ENCODE measurements at regions not wholly inside any gene's neighbourhood (a gene's known extent, or its start where the extent isn't known, plus 50 kb on each side); places are given as distances from the start of the nearest gene placed in this dataset.

- Histone ChIP-seq H3K4me3 (no peak overlapping the region), H3K4me1 (no peaks in the 10 kb centered on the region), H3K9me3 (no peaks in the 10 kb centered on the region), H3K36me3 (no peaks in the 10 kb centered on the region), H3K27ac (no peak overlapping the region), H3K27me3 (no peaks in the 10 kb centered on the region)
- TF ChIP-seq POLR2A (IDR thresholded peaks at IDR 0.05), result no peak
- TF ChIP-seq CTCF (IDR thresholded peaks at IDR 0.05), result no peak
- no peak for TF ChIP-seq POLR2AphosphoS5 (IDR thresholded peaks at IDR 0.05)
- TF ChIP-seq EP300 (IDR thresholded peaks at IDR 0.05), result no peak
- 77 to 84% methylated on average over 2 of the region's 2 CpGs for WGBS, 2 donors
- DNase-seq, result no peak
- intact Hi-C loops (cut with DNase I), result no loop called here
These were observed 1732.9 kb upstream of the SLC10A2 start for GRCh38 chr13:104799152-104799551.

DNA sequence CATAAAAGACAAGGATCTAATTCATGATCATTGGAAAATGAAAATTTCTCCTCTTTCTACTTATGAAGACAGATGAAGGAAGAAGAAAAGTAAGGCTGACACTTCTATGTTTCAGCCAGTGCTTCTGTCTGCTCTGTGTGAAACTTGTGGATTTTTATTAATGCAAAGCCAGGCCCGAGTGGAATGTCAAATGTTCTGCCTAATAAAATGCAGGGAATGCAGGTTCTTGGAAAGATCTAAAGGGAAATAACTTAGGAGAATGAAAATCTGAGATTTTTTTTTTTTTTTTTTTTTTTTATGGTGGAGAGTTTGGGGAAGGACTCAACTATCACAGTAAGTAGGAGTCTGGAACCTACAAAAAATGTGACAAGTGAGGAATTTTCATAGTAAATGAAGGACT is 1732.3 kb upstream of the SLC10A2 start:
- 20 to 40% methylated on average over 1 of the region's 1 CpG for WGBS, 2 donors
- no peaks in the 10 kb centered on the region for H3K27me3 ChIP-seq
- no peaks in the 10 kb centered on the region for H3K36me3 ChIP-seq
- intact Hi-C loops (cut with DNase I), result no loop called here
- no peak for DNase-seq
- H3K9me3 ChIP-seq, result no peaks in the 10 kb centered on the region
- H3K4me3 ChIP-seq, result no peak overlapping the region
- no peaks in the 10 kb centered on the region for H3K4me1 ChIP-seq
- TF ChIP-seq CTCF (IDR thresholded peaks at IDR 0.05), result no peak
- no peak for TF ChIP-seq POLR2A (IDR thresholded peaks at IDR 0.05)
- TF ChIP-seq POLR2AphosphoS5 (IDR thresholded peaks at IDR 0.05), result no peak
- TF ChIP-seq EP300 (IDR thresholded peaks at IDR 0.05), result no peak
- H3K27ac ChIP-seq, result no peak overlapping the region

DNA sequence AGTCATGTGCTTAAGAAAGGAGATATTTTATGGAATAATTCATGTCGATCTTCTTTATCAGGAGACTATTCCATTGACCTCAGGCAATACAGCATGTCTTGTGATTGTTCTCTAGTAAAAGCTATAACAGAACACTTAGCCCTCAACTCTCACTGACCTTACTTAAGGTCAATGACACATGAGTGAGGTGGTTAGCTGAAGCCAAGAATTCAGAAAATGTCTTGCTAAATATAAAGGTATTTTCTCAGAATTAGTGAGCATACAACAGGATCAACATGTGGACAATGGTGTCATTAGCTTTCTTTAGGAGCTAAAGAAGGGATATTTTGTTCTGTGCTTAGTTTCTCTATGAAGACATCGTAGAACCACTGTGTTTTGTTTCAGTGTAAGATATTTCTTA is 1730.4 kb upstream of the SLC10A2 start:
- H3K27me3 ChIP-seq, result no peaks in the 10 kb centered on the region
- H3K9me3 ChIP-seq, result no peaks in the 10 kb centered on the region
- intact Hi-C loops (cut with DNase I), result no loop called here
- WGBS, 2 donors, result 40 to 68% methylated on average over 2 of the region's 2 CpGs
- H3K27ac ChIP-seq, result no peak overlapping the region
- no peaks in the 10 kb centered on the region for H3K36me3 ChIP-seq
- no peak overlapping the region for H3K4me3 ChIP-seq
- no peaks in the 10 kb centered on the region for H3K4me1 ChIP-seq
- TF ChIP-seq CTCF (IDR thresholded peaks at IDR 0.05) (no peak), POLR2AphosphoS5 (IDR thresholded peaks at IDR 0.05) (no peak), EP300 (IDR thresholded peaks at IDR 0.05) (no peak), POLR2A (IDR thresholded peaks at IDR 0.05) (no peak)
- no peak for DNase-seq

DNA sequence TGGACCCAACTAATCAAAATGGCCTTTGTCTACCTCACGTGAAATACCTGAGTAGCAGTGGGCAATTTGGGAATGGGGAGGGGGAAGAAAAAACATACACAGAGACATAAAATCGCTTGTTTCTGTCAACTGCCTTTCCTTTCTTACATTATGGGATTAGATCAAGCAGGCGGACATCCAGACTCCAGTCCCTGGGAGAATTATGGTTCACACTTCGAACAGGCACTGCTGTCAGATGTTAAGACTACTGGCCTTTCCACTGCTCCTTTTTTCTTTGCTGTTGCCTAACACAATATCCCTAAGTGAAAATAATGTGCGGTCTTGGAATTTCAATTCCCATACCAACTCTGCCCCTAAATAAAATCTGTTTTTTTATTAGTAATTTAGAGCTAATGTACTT is 1719.7 kb upstream of the SLC10A2 start:
- TF ChIP-seq POLR2A (IDR thresholded peaks at IDR 0.05), result no peak
- no peak for TF ChIP-seq EP300 (IDR thresholded peaks at IDR 0.05)
- no peak for TF ChIP-seq CTCF (IDR thresholded peaks at IDR 0.05)
- no peak for TF ChIP-seq POLR2AphosphoS5 (IDR thresholded peaks at IDR 0.05)
- H3K27me3 ChIP-seq, result no peaks in the 10 kb centered on the region
- no peaks in the 10 kb centered on the region for H3K4me1 ChIP-seq
- 76 to 77% methylated on average over 5 of the region's 5 CpGs for WGBS, 2 donors
- H3K36me3 ChIP-seq, result no peaks in the 10 kb centered on the region
- no peak for DNase-seq
- intact Hi-C loops (cut with DNase I), result no loop called here
- no peak overlapping the region for H3K4me3 ChIP-seq
- H3K9me3 ChIP-seq, result no peaks in the 10 kb centered on the region
- H3K27ac ChIP-seq, result no peak overlapping the region

DNA sequence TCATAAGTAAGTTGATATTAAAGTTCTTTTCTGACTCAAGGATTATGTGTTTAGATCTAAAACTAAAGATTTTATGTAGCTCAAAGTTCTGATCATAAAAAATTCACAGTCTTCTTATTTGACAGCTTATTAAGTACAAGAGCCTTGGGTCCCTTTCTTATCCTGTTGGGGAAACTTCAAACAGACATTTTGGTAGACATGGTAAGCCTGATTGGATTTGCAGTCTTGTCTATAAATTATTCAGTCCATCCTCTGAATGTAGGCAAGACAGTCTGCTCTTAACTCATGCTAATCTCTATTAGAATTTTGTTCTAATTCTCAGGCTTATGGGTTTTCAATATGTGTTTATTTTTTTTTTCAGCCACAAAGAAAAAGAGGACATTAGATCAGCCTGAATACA is 1718.7 kb upstream of the SLC10A2 start:
- intact Hi-C loops (cut with DNase I), result no loop called here

More for the DNA sequence above, 1718.7 kb upstream of the SLC10A2 start:
- no peak for DNase-seq
- Histone ChIP-seq H3K9me3 (no peaks in the 10 kb centered on the region), H3K4me1 (no peaks in the 10 kb centered on the region), H3K36me3 (no peaks in the 10 kb centered on the region), H3K4me3 (no peak overlapping the region), H3K27ac (no peak overlapping the region), H3K27me3 (no peaks in the 10 kb centered on the region)
- no peak for TF ChIP-seq EP300 (IDR thresholded peaks at IDR 0.05)
- TF ChIP-seq CTCF (IDR thresholded peaks at IDR 0.05), result no peak
- TF ChIP-seq POLR2A (IDR thresholded peaks at IDR 0.05), result no peak
- no peak for TF ChIP-seq POLR2AphosphoS5 (IDR thresholded peaks at IDR 0.05)
